HT1080 (cell line): ENCODE measurements at regions not wholly inside any gene's neighbourhood (a gene's known extent, or its start where the extent isn't known, plus 50 kb on each side); places are given as distances from the start of the nearest gene placed in this dataset.
A peak's percentile ranks its signal among the peaks of the same experiment; 100 is the strongest.
"Not testable (repeated sequence)": the region's sequence is repeated elsewhere in the genome, so short reads cannot be mapped to it uniquely, and the experiment has no call there.

Experiments used
- DNase-seq: peaks from one replicate; pipeline ENCODE4 v3.0.0-alpha.2; 2015; ENCODE audit warnings: low read depth

GRCh38 chr5:97234380-97234779 is 51.3 kb upstream of the RIOK2 start:
- DNase-seq: not testable (repeated sequence)

DNA sequence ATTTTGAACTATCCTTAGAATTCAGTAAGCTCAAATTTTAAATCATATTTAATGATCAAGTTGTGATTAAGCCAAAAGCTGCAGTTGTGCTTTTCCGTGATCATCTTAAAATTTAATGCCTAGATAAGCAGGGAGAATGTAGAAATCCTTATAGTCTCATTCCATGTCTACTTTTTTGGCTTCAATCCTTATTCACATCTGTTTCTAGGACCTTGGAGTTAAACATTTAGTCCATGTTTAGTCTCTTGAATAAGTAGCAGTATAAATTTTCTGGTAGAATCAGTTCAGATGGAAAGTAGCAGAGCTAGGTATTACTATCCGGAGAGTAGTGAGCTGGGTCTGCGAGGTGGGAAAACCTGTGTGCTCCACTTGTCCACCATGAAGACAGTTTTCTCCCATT is 59.3 kb upstream of the RIOK2 start:
- DNase-seq: no peak

DNA sequence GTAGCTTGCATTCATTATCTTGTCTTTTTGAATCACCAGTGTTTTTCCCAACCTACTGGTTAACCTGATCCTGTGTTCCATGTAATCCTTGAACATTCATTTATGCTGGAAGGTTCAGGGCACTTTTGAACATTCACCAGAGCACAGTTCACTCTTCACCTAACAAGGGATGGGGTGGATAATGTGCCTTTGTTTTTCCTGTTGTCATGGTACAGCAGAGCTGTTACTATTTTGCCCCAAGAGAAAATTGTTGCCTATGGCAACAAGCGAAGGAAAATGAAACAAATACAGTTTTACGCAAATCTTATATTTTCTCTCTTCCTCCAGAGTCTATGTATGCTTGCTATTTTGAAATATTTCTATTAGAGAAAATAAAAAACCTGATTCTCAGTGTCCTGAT is 60.3 kb upstream of the RIOK2 start:
- DNase-seq: no peak

GRCh38 chr5:97245386-97245785 is 62.3 kb upstream of the RIOK2 start:
- DNase-seq: no peak

GRCh38 chr5:97250113-97250512 is 67.1 kb upstream of the RIOK2 start:
- DNase-seq: no peak

GRCh38 chr5:97266076-97266475 is 83.0 kb upstream of the RIOK2 start:
- DNase-seq: no peak

DNA sequence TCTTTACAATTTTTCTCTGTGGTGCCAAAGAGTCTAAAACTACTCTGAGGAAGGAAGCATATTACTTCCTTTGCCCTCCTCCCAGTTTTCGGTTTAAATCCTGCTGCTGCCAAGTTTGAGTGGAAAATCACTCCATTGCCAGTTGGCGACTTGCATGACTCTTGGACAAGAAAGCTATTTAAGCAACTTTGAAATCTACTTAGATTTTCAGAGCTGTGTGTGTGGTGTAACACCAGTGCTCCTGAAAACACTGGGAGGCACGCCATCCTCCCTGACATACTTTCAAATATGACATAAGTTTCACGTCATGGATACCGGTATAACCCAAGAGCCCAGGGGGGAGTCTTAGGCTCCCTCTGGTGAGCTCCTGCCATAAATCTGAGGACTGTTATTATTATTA is 83.5 kb upstream of the RIOK2 start:
- no peak for DNase-seq

GRCh38 chr5:97267767-97268166 is 84.7 kb upstream of the RIOK2 start:
- no peak for DNase-seq

- DNase-seq: no peak
Observed at GRCh38 chr5:97276474-97277120, 93.5 kb upstream of the RIOK2 start.

DNA sequence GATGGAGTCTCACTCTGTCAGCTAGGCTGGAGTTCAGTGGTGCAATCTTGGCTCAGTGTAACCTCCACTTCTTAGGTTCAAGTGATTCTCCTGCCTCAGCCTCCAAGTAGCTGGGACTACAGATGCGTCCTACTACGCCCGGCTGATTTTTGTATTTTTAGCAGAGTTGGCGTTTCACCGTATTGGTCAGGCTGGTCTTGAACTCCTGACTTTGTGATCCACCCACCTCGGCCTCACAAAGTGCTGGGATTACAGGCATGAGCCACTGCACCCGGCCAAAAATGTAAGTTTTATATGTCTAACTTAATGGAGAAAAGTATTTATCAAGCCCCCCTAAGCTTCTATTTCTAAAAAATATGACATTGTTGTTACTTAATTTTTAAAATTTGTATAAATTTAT is 98.2 kb upstream of the RIOK2 start:
- DNase-seq: no peak

- peak; percentile 49 for DNase-seq
Observed at GRCh38 chr5:97297063-97297703, 114.1 kb upstream of the RIOK2 start.

GRCh38 chr5:97297704-97298091 is 114.7 kb upstream of the RIOK2 start:
- no peak for DNase-seq

DNA sequence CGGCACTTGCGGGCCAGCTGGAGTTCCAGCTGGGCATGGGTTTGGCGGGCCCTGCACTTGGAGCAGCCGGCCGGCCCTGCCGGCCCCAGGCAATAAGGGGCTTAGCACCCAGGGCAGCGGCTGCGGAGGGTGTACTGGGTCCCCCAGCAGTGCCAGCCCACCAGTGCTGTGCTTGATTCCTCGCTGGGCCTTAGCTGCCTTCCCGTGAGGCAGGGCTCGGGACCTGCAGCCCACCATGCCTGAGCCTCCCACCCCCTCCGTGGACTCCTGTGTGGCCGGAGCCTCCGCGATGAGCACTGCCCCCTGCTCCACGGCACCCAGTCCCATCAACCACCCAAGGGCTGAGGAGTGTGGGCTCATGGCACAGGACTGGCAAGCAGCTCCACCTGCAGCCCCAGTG is 118.1 kb upstream of the RIOK2 start:
- not testable (repeated sequence) for DNase-seq

- peak; percentile 60 for DNase-seq
Observed at GRCh38 chr5:97338729-97339128, 155.7 kb upstream of the RIOK2 start.

DNA sequence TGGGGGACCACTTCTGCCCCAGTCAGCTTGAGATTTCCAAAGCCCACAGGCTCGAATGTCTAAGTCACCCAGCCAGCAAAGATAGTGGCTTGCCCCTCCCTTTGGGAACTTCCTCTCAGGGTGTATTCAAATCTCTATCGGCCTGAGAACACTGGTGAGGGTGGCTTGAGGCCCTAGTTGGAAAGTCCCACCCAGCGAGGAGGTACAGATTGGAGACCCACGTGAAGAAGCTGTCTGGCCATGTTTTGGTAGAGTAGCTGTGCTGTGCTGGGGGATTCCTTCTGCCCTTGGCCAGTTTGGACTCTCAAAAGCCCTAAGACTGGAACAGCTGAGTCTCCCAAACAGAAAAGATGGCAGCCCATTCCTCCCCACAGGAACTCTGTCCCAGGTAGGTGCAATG is 172.7 kb upstream of the RIOK2 start:
- no peak for DNase-seq

DNA sequence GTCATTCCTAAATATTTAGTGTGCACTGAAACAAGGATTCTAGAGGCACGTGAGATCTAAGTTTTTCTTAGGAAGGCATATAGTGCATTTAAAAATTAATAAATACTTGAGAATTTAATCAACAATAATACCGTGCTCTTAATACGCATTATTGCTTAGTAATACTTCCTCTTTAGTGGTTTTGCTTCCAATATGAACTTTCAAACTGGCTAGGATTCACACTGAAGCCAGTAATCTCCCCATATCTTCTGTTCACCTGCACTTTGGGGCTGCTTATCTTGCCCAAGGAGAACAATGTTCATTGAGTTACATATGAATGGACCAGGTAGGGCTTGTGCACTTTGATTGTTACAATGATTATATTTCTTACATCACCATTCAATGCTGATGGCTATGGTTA is 180.5 kb upstream of the RIOK2 start:
- DNase-seq: no peak

- no peak for DNase-seq
Observed at GRCh38 chr5:97364731-97365130, 181.7 kb upstream of the RIOK2 start.

- no peak for DNase-seq
Observed at GRCh38 chr5:97365163-97365845, 182.3 kb upstream of the RIOK2 start.

DNA sequence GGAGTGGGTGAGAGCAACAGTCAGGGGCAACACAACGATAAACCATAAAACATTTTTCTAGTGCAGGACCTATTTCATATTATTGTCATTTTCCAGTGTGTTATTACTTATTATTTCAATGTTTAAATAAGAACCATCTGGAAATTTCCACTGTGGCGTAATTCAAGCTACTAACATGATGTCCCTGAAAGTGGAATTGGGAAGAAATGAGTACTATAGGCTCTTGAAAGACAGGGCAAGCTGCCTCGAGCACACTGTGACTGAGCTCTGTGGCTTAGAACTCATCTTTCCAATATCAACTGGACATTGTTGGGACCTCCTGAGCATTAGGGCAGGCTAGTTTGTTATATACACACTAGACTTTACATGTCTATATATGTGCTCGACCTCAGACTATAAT is 182.9 kb upstream of the RIOK2 start:
- no peak for DNase-seq

DNA sequence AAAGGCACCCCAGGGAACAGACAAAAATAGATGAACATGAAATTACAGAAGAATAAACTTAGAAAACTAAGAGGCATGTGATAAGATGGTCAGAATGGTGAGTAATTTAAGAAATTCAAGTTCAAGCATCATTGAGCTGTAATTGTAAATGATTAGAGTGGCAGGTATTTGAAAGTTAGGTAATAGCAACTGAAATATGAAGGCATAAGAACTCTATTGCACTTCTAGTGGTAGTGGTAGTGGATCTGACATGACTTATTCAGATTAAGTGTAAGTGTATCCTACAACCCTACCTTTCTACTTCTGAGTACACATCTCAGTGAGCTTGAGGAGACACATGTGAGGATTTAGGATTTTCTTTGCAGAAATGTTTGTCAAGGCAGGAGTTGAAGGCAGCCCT is 192.9 kb upstream of the RIOK2 start:
- no peak for DNase-seq

- DNase-seq: no peak
Observed at GRCh38 chr5:97377582-97377981, 194.5 kb upstream of the RIOK2 start.

- peak; percentile 52 for DNase-seq
Observed at GRCh38 chr5:97383996-97384395, 200.9 kb upstream of the RIOK2 start.

- peak; percentile 88 for DNase-seq
Observed at GRCh38 chr5:97388794-97389193, 205.7 kb upstream of the RIOK2 start.
